Colon (tissue), 2 donors: ENCODE measurements at regions not wholly inside any gene's neighbourhood (a gene's known extent, or its start where the extent isn't known, plus 50 kb on each side); places are given as distances from the start of the nearest gene placed in this dataset.

Experiments used
- FAIRE-seq: peaks from 2 replicates; lab custom pipeline; 2012; peaks lifted over from hg19 to GRCh38; lab: Jason Lieb, UNC
- donor health status: control.
- donor health status: control.

DNA sequence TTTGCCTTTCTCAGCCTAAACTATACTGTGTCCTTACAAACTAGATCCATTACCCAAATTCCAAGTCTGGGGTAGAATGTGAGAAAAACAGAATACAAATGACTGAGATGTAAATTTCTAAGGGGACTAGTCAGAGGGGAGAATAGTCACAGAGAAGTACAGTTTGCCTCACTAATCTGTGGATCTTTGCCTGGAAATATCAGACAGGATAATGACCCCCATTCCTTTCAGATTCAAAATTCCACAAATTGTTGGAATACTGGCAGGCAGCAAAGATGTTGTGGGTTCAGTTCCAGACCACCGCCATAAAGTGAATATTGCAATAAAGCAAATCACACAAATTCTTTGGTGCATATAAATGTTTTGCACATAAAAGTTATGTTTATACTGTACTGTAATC lies 762.8 kb upstream of the NR2F2 start:
- no peak for FAIRE-seq

DNA sequence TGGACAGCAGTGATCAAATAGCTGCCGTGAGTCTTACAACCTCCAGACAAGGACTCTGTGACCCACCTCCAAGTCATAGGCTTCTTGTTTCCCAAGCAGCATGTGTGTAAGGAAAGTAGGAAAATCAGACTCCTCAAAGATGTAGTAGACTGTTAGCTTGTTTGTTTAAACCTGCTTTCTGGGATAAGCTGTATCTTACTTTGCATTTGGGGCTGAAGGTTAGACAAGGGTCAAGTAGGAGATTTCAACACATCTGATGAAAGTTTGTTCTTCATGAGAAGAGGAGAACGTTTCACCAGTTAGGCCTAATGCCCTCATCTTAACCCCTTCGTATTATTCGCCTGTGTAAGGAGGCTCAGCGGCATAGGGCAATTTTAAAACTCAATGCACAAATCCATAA lies 756.4 kb upstream of the NR2F2 start:
- no peak for FAIRE-seq

DNA sequence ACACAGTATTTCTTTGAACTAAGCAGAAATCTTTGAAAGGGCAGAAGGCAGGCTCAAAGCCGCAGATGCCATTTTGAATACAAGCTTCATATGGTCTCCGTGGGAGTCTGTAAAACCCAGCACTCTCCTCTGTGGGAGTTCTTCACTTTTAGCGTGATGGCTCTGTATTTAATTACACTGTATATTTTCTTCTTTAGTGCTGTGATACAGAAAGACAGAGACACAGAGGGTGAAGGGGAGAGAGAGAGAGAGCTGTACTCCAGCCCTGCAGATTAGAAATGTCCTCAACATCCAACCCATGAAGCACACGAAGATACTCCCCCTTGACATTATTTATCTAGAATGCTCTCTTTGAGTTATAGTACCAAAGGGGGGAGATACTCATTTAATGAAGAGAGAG lies 752.6 kb upstream of the NR2F2 start:
- FAIRE-seq: no peak

DNA sequence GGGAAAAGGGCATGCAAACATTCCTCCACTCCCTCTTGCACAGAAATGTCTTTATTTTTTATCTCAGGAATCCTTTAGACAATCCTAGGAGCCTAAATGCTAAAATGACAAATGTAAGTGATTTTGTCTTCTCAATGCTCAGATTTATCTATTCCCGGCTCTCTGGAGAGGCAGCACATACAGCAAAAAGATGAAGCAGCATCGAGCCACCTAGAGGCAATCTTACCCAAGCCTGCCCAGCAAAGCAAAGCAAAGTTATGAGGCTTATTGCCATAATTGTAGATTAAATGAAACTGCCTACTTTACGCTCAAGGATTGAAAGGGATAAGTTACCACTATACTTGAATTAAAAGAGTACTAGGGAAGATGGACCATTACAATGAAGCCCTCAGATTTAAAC lies 750.4 kb upstream of the NR2F2 start:
- no peak for FAIRE-seq

DNA sequence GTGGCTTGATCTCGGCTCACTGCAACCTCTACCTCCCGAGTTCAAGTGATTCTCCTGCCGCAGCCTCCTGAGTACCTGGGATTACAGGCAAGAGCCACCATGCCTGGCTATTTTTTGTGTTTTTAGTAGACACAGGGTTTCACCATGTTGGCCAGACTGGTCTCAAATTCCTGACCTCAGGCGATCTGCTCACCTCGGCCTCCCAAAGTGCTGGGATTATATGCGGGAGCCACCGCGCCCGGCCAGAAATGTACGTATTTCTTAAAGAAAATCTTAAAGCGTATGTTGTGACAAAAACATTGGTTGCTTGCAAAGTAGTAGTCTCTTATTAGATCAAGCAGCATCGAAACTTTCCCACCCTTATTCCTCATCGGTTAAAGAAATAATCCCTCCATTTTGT lies 748.9 kb upstream of the NR2F2 start:
- no peak for FAIRE-seq

DNA sequence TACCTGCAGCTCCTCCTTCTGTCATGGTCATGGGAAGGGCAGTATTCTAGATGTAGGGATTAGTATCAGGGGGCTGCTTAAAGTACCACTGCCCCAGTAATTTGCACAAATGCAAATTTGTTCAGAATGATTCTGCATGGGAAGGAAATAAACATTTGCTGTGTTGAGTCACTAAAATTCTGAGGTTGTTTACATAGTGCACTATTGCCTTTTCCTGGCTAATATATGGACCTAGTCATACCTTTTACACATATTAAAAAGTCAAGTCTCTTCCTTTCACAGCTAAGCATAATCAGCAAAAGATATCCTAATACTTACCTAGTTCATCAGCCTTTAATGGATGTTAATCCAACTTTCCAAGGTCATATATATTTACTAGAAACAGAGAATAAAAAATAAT lies 746.4 kb upstream of the NR2F2 start:
- no peak for FAIRE-seq

DNA sequence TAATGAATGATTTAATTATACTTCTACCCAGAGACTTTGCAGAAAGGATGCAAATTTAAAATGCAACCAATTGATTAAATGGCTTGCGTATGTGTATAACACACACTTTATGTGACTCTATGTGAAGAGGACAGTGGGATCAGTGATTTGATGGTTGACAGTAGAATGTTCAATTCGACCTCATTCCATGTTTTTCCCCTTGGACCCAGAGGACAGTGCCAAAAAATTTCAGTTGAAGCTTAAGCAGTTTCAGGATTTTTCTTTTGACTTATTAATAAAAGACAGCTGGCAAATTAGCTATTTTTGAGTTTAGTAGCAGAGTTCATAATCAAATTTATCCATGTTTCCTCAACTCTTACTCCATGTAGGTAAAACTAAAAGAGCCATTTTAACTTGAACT lies 742.4 kb upstream of the NR2F2 start:
- FAIRE-seq: no peak

DNA sequence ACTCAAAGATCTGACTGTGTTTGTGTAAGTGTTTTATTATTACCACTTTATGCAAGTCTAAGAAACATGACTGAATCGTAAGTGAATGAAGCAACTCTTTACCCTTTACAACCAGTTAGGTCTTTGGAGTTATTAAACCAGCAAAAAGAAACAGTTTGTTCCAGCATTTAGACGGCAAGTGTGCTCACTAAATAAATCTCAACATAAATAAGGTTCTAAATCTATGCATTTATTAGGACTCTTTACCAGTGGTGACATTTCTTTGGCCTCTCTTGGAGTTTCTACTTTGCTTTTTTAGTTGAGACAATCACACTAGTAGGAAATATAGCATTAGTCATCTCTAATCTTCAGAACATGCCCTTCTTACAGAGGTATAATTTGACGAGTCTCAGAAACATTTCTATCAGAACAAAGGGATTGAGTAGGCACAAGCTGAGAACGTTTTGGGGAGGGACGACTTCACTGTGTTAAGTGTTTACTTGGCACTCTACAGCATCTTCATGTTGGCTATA lies 739.9 kb upstream of the NR2F2 start:
- FAIRE-seq: no peak

DNA sequence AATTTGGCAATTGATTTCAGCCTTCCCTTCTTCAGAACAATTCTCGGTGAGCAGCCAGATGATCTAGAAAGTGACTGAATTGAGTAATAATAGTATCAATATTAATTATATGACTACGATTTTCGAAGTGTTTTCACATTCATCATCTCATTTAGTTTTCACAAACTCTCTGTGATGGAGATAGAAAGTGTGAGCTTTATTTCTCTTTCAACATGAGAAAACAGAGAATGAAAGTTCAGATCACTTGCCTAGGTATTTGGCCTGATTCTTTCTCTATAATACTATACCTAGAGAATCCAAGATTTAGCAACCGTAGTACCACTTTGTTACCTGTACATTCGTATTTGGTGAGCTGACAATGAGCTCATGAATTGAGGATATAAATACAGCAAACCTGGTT lies 739.2 kb upstream of the NR2F2 start:
- FAIRE-seq: no peak

DNA sequence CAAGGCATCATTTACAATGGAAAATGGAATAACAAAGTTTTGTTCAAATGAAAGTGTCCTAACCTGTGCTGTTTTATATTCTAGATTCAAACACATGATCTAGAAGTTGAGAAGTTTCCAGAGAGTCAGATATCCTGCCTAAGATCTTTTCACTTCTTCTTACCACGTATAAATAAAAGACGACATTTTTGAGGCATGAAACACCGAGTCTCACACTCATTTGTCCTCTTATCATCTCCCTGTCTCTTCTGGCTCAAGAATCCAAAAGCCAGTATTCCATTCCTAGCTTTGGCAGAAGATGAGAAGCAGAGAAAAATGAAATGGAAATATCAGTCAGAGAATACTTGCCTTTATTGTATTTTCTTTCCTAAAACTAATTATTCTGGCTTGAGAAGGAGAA lies 738.6 kb upstream of the NR2F2 start:
- FAIRE-seq: no peak

DNA sequence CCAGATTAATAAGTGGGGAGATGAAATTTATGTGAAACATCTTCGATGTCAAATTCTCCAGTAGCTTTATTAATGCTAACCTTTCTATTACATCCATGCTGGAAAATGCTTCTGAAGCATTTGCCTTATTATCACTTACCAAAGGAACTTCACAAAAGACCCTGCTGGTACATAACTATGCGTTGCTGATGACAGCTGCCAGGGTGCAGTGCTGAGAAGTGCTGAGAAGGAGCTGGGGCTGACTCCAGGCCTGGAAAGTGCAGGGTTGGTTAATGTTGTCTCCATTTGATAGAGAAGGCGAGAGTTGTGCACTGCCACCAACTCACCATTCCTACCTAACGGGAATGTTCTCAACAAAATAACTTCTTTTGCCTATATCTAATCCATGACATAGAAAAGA lies 736.0 kb upstream of the NR2F2 start:
- FAIRE-seq: no peak

DNA sequence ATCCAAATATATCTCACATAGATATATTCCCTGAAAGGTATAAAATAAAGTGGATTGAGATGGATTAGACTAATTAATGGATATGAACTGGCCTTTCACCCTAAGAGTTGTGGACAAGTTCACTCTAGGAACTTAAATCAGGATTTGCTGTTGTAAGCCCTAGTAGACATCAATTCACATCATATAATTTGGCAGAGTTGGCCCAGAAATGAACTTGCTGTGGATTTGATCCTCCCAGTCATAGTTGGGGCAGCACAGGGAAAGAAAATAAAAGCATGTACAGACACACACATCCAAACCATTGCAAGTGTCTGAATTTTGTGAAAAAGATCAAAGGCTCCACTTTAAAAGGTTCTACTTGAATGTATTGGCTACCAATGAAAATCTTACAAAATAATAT lies 734.7 kb upstream of the NR2F2 start:
- no peak for FAIRE-seq

DNA sequence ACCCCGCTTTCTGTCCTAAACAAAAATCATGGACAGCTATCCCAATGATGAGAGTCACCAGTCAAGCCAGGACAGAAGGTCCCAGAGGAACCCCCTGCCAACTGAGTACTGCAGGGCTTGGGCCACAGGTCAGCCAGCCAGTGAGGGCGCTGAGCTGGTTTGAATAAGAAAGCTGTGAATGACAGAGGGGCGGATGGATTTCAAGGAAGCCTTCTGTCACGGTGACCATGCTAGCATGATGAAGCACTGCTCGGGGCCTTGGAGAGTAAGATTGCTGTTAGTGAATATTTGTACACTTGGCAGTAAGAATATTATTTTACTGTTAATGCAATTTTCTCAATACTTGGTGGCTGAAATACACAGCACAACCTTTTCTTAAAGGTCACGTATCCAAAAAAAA lies 734.0 kb upstream of the NR2F2 start:
- FAIRE-seq: no peak

DNA sequence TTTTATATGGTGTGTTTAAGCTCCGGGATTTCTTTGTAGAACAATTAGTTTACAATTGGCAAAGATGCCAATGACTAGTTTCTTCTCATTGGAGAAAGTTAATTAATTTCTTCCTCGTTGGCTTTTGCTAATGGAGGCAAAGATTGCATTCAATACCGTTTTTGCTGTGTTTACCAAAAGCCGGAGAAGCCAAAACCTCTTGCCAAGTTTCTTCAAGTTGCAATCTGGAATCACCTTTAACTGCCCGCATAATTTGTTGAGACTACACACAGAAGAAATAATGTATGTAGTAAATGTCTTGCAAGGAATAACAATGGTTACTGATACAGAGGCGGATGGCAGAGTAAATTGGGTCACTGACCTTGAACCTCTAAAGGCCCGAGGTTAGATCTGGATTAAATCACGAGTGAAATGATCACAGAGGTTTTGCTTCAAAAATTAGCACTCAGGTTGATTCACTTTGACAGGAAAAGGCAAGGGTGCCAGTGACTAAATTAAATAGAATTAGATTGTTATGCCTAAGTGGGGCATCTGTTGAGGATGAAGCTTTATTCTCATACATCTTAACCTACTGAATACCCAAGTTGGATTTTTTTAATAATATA lies 732.1 kb upstream of the NR2F2 start:
- FAIRE-seq: no peak

DNA sequence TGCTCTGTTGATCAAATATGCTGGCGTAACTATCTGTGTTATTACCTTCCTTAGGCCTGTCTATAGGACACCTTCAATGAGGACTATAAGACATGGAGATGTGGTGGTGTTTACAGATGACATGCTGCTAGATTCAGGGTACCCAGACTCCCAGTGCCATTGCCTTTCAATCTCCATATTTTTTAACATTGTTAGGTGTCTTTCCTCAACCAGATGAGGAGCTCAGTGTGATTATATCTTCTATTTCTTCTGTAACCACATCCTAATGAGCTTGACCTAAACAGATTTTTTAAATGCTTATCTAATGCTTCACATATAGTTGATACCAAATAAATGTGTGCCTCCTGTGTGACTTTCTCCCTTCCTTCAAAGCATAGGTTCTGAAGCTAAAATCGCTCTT lies 730.1 kb upstream of the NR2F2 start:
- no peak for FAIRE-seq

DNA sequence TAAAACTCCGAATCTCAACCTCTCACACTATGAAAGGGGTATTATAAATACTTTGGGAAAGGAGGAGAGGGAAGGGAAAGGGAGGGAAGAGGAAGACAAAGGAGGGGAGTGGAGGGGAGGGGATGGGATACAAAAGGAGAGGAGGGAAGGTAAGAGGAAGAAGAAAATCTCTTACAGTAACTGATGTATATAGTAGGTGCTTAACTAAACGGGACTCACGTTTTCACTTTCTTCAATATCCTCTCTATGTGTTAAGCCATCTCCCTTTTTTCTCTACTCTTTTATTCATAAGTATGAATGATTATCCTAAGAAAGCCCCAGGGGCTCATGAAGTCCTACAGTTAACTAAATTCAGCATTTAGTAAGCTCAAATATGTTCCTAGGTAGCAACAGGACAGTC lies 729.6 kb upstream of the NR2F2 start:
- FAIRE-seq: no peak

DNA sequence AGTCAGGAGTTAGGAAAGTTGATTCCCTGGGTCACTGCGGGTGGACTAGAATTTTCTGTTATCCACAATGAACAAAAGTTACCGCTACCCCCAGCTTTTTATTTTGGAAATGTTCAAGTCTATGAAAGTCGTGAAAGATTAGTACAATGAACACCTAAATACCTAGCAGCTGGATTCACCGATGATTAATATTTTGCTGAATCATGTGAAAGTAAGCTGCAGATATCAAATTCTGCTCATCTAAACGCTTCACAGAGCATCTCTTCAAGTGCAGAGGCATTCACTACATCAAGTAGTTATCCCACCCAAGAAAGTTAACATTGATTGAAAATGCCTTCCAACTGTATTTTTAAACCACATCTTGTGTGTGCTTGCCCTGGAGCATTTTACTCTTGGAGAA lies 729.0 kb upstream of the NR2F2 start:
- no peak for FAIRE-seq

DNA sequence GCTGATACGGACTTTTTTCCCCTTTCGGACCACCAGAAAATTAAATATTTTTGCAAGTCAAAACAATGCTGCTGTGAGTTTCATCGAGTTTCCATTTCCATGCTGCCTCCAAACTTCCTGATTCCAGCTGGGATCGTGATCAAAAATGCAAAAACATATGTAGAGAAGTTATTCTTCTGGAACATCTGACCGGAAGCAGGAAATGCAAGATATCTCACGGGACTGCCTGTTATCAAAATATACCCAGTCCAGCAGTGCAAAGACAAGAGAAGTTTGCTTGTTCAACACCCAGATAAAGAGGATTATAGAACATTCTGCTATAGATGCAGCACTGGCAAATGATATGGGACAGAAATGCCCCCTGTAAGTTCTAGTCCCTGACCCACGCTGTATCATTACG lies 726.7 kb upstream of the NR2F2 start:
- no peak for FAIRE-seq

DNA sequence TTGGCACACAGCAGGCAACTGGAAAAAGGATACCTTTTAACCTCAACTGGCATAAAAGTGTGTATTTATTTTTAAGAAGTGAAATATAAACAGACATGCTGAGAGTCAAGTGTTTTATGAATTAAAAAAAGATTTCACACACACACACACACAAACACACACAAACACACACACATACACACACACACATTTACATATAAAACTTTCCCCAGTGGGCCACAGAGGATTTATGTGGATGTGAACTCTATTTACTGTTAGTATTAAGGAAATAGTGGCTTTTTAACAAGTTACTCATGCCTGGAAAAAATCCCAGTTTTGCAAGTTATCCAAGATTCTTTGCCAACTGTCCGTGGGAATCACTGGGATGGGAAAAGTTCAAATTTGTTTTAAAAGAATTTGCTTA lies 725.9 kb upstream of the NR2F2 start:
- FAIRE-seq: no peak

DNA sequence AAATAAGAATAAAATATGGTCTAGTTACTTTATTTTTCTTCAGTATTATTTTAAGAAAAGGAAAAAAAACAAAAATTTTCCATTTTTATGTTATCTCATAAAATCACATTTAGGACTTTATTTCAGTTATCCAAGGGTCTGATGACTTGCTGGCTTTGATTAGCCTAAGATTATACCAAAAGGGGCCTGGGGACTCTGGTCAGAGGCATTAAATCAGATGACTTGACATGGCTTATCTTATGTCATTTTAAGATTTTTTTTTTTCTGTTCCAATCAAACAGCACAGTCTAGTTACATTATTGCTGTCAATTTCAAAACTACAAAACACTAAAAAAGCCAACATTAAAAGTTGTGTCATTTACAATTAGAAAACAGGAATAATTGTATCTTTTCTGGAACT lies 725.4 kb upstream of the NR2F2 start:
- no peak for FAIRE-seq

DNA sequence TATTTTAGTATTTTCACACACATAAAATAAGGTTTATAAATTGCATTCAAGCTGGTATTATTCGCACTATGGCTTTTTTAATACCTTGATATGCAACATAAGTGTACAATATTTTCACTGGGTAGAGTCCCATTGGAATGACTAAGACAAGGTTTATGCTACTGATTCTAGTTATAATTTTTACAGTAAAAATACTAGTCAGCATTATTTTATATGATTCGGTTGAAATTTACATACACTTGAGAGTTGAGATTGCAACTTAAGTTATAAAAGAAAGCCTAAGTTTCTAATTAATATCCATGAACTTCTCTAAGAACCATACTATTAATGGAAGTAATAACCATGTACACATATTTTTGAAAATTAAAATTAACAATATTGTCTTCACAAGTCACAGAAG lies 723.9 kb upstream of the NR2F2 start:
- no peak for FAIRE-seq

DNA sequence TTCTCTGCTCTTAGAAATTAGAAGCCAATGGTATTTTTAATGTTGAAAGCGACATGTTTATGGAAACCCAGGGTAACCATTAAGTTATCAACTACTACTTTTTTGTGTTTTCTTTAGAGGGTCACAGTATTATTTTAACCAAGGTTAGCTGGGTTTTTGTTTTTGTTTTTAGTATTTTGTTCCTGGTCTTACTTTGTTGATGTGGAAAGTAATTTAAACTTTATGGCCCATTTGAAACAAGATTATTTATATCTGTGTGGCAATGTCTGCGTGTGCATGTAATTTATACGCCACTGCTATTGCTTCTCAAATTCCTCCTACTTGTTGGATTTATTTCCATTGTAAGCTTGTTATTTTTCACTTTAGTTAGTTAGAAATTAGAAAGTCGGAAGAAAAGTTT lies 722.1 kb upstream of the NR2F2 start:
- no peak for FAIRE-seq

DNA sequence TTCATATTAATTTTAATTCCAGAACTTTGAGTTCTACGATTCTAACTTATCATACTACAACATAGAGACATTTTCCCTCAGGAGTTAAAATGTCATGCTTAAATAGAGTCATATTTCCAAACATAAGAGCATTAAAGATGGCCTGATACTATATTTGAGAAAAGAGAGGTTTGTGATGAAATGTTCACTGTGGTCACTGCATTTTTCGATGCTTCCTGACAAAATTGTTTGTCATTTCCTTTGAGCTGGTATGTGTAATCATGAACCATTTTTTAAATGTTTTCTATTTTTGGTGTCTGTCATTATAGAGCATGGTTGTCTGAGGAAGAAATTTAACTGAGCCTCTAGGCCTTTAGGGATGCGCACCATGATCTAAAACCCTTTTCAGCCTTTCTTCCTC lies 721.4 kb upstream of the NR2F2 start:
- FAIRE-seq: no peak

DNA sequence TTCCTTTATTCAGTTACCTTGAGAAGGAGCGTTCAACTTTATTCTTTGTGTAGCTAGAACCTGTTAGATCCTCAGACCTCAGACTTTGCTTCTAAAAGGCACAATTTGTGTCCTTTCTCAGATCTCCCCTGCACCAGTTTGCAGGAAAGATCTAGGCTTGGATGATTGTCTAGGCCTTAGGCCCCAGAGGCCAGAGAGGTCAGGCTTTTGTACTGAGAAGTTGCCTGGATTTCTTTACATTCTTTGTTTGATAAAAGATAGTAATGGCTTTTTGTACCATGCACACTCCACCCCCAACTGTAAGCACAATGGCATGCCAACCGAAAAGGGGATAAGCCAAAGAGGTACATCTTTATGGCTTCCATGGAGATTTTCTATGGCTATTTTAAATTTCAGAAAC lies 719.6 kb upstream of the NR2F2 start:
- no peak for FAIRE-seq

DNA sequence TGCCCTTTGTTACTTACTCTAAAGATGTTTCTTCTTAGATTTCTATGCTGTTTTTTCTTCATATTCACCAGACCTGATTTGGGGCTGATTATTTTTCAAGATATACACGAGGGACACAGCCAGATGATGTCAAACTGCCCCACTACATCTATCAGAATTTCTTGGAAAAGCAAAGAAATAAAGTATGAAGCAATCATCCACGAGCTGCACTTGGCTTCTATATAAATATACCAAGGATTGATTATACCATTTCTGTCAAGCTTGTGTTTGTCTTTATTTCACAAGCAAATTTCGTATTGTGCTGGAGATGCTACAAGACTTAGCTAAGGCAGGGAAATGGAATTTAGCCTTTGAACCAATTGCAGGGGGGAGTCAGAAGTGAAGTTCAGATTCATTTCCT lies 715.1 kb upstream of the NR2F2 start:
- no peak for FAIRE-seq
